H4 (cell line): ENCODE measurements at regions not wholly inside any gene's neighbourhood (a gene's known extent, or its start where the extent isn't known, plus 50 kb on each side); places are given as distances from the start of the nearest gene placed in this dataset.
"Not testable (repeated sequence)": the region's sequence is repeated elsewhere in the genome, so short reads cannot be mapped to it uniquely, and the experiment has no call there.

Experiments used
- DNase-seq: peaks from one replicate; pipeline ENCODE4 v3.0.0-alpha.2; 2015; ENCODE audit warnings: low spot score

GRCh38 chr7:3162289-3162688 lies 118.6 kb upstream of the CARD11 start:
- DNase-seq, result peak; percentile 64

- DNase-seq, result not testable (repeated sequence)
Measured at GRCh38 chr7:3162798-3163197, 119.1 kb upstream of the CARD11 start.

GRCh38 chr7:3164380-3164792 lies 120.7 kb upstream of the CARD11 start:
- no peak for DNase-seq

GRCh38 chr7:3165681-3166580 lies 122.3 kb upstream of the CARD11 start:
- DNase-seq, result no peak

- DNase-seq, result no peak
Measured at GRCh38 chr7:3167551-3167950, 123.9 kb upstream of the CARD11 start.

GRCh38 chr7:3168370-3168769 lies 124.7 kb upstream of the CARD11 start:
- no peak for DNase-seq

- DNase-seq, result no peak
Measured at GRCh38 chr7:3168869-3169268, 125.2 kb upstream of the CARD11 start.

GRCh38 chr7:3172768-3173280 lies 128.2 kb upstream of the SDK1 start:
- no peak for DNase-seq

- no peak for DNase-seq
Measured at GRCh38 chr7:3174515-3175284, 126.4 kb upstream of the SDK1 start.

GRCh38 chr7:3175285-3175902 lies 125.7 kb upstream of the SDK1 start:
- no peak for DNase-seq

- no peak for DNase-seq
Measured at GRCh38 chr7:3176112-3177000, 124.7 kb upstream of the SDK1 start.

- no peak for DNase-seq
Measured at GRCh38 chr7:3177271-3177670, 123.8 kb upstream of the SDK1 start.

GRCh38 chr7:3179456-3179855 lies 121.6 kb upstream of the SDK1 start:
- no peak for DNase-seq

- no peak for DNase-seq
Measured at GRCh38 chr7:3180604-3181003, 120.4 kb upstream of the SDK1 start.

GRCh38 chr7:3182055-3182454 lies 119.0 kb upstream of the SDK1 start:
- DNase-seq, result not testable (repeated sequence)

GRCh38 chr7:3187444-3188040 lies 113.5 kb upstream of the SDK1 start:
- DNase-seq, result no peak

GRCh38 chr7:3188946-3189345 lies 112.1 kb upstream of the SDK1 start:
- no peak for DNase-seq

- DNase-seq, result no peak
Measured at GRCh38 chr7:3191548-3191947, 109.5 kb upstream of the SDK1 start.

- DNase-seq, result no peak
Measured at GRCh38 chr7:3192669-3193068, 108.4 kb upstream of the SDK1 start.

GRCh38 chr7:3193379-3194120 lies 107.5 kb upstream of the SDK1 start:
- DNase-seq, result no peak
